ENCODE measurements at regions not wholly inside any gene's neighbourhood (a gene's known extent, or its start where the extent isn't known, plus 50 kb on each side); places are given as distances from the start of the nearest gene placed in this dataset.

GRCh38 chr22:47396515-47396914, 634.1 kb downstream of the TBC1D22A start:
- Histone ChIP-seq H3K9me3 (no peaks in the 10 kb centered on the region), H3K27me3 (peaks cover 0 to 13% (median 0%) of the 10 kb centered on the region in 4 donors), H3K27ac (no peak overlapping the region), H3K4me3 (no peak overlapping the region), H3K4me1 (no peaks in the 10 kb centered on the region), H3K36me3 (no peaks in the 10 kb centered on the region)
- no peak for TF ChIP-seq CTCF (IDR thresholded peaks at IDR 0.05)
- TF ChIP-seq POLR2A (IDR thresholded peaks at IDR 0.05), result no peak
- DNase-seq, result no peak
- WGBS, 2 donors, result 80 to 82% methylated on average over 12 of the region's 12 CpGs
- intact Hi-C loops (cut with DNase I), result no loop called here

- H3K27me3 ChIP-seq, result peaks cover 0 to 13% (median 0%) of the 10 kb centered on the region in 4 donors
- no peaks in the 10 kb centered on the region for H3K4me1 ChIP-seq
- no peaks in the 10 kb centered on the region for H3K36me3 ChIP-seq
- 94% methylated on average over 3 of the region's 12 CpGs; no CpG with 5 or more reads in 1 of the 2 donors for WGBS, 2 donors
- intact Hi-C loops (cut with DNase I), result no loop called here
- H3K27ac ChIP-seq, result no peak overlapping the region
- H3K9me3 ChIP-seq, result no peaks in the 10 kb centered on the region
- no peak for TF ChIP-seq POLR2A (IDR thresholded peaks at IDR 0.05)
- no peak for TF ChIP-seq CTCF (IDR thresholded peaks at IDR 0.05)
- no peak overlapping the region for H3K4me3 ChIP-seq
- no peak for DNase-seq
These were observed 633.7 kb downstream of the TBC1D22A start for GRCh38 chr22:47396105-47396504.

GRCh38 chr22:47395481-47395880, 633.0 kb downstream of the TBC1D22A start:
- Histone ChIP-seq H3K9me3 (no peaks in the 10 kb centered on the region), H3K27ac (no peak overlapping the region), H3K4me3 (no peak overlapping the region), H3K4me1 (no peaks in the 10 kb centered on the region), H3K36me3 (no peaks in the 10 kb centered on the region), H3K27me3 (peaks cover 0 to 13% (median 0%) of the 10 kb centered on the region in 4 donors)
- WGBS, 2 donors, result 17 to 36% methylated on average over 3 to 5 of the region's 8 CpGs
- TF ChIP-seq POLR2A (IDR thresholded peaks at IDR 0.05) (no peak), CTCF (IDR thresholded peaks at IDR 0.05) (no peak)
- intact Hi-C loops (cut with DNase I), result no loop called here
- DNase-seq, result no peak

GRCh38 chr22:47394504-47395440, 632.3 kb downstream of the TBC1D22A start:
- WGBS, 2 donors, result 56 to 71% methylated on average over 12 of the region's 12 CpGs
- no peaks in the 10 kb centered on the region for H3K4me1 ChIP-seq
- H3K36me3 ChIP-seq, result no peaks in the 10 kb centered on the region
- H3K9me3 ChIP-seq, result no peaks in the 10 kb centered on the region
- DNase-seq, result no peak
- TF ChIP-seq POLR2A (IDR thresholded peaks at IDR 0.05) (no peak), CTCF (IDR thresholded peaks at IDR 0.05) (no peak)
- H3K27me3 ChIP-seq, result peaks cover 0 to 16% (median 0%) of the 10 kb centered on the region in 4 donors
- intact Hi-C loops (cut with DNase I), result no loop called here
- H3K27ac ChIP-seq, result no peak overlapping the region
- H3K4me3 ChIP-seq, result no peak overlapping the region

- Histone ChIP-seq H3K4me1 (no peaks in the 10 kb centered on the region), H3K27me3 (peaks cover 0 to 28% (median 0%) of the 10 kb centered on the region in 4 donors), H3K36me3 (no peaks in the 10 kb centered on the region), H3K27ac (no peak overlapping the region), H3K9me3 (no peaks in the 10 kb centered on the region), H3K4me3 (no peak overlapping the region)
- TF ChIP-seq CTCF (IDR thresholded peaks at IDR 0.05) (no peak), POLR2A (IDR thresholded peaks at IDR 0.05) (no peak)
- whole genome bisulfite sequencing, 2 donors, result 70 to 78% methylated on average over 2 to 5 of the region's 9 CpGs
- intact Hi-C loops (cut with DNase I), result no loop called here
- no peak for DNase-seq
These were observed 630.7 kb downstream of the TBC1D22A start for GRCh38 chr22:47393191-47393590.

Measured in esophagus squamous epithelium (tissue), 5 donors.